Esophagus muscularis mucosa (tissue), 4 donors: ENCODE measurements at regions not wholly inside any gene's neighbourhood (a gene's known extent, or its start where the extent isn't known, plus 50 kb on each side); places are given as distances from the start of the nearest gene placed in this dataset.

Experiments used
- EP300 ChIP-seq: sonication (generic); formaldehyde crosslinking; IDR thresholded peaks from one replicate; pipeline ENCODE4 v1.6.1; 2017; ENCODE audit warnings: antibody characterized with exemption
- POLR2A ChIP-seq: fragments of 450-650 bp; IDR thresholded peaks from one replicate; pipeline ENCODE4 v1.6.1; 2017; ENCODE audit warnings: antibody characterized with exemption, moderate library complexity, mild to moderate bottlenecking, low read depth
- POLR2AphosphoS5 ChIP-seq, 2 donors: sonication (generic); formaldehyde crosslinking; IDR thresholded peaks; one replicate each; pipeline ENCODE4 v1.6.1; 2017; ENCODE audit warnings: antibody characterized with exemption in 2 of 2
- TF ChIP-seq, protein P1 (sequence below), 3 experiments: fragments of 200-600 bp in 2 of 3; fragments of 450-650 bp in 1 of 3; sonication (generic) in 2 of 3; IDR thresholded peaks; one replicate each; pipeline ENCODE4 v1.5.1; 2017 to 2019; ENCODE audit warnings: antibody characterized with exemption in 3 of 3, mild to moderate bottlenecking in 2 of 3, moderate library complexity in 1 of 3

DNA sequence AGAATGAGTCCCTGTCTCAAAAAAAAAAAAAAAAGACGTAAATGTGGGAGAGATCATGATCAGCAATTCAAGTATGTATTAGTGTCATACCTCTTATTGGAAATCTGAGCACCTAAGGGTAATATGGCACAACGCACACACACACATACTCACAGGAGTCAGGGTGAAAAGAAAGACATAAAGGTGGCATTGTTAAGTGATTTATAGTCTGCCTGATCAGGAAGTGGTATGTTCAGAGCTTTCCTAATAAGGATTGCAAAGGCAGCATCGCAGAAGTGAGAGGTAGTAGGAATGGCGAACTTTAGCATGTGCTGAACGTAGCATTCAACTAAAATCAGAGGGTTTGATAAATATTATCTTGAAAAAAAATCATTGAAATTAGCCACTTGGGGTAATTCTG, 854.3 kb downstream of the METTL15 start:
- TF ChIP-seq, protein P1, sequence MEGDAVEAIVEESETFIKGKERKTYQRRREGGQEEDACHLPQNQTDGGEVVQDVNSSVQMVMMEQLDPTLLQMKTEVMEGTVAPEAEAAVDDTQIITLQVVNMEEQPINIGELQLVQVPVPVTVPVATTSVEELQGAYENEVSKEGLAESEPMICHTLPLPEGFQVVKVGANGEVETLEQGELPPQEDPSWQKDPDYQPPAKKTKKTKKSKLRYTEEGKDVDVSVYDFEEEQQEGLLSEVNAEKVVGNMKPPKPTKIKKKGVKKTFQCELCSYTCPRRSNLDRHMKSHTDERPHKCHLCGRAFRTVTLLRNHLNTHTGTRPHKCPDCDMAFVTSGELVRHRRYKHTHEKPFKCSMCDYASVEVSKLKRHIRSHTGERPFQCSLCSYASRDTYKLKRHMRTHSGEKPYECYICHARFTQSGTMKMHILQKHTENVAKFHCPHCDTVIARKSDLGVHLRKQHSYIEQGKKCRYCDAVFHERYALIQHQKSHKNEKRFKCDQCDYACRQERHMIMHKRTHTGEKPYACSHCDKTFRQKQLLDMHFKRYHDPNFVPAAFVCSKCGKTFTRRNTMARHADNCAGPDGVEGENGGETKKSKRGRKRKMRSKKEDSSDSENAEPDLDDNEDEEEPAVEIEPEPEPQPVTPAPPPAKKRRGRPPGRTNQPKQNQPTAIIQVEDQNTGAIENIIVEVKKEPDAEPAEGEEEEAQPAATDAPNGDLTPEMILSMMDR (IDR thresholded peaks at IDR 0.05), result no peak
- TF ChIP-seq POLR2A, result no peak
- no peak for TF ChIP-seq EP300
- TF ChIP-seq POLR2AphosphoS5 (IDR thresholded peaks at IDR 0.05), result no peak
